K562 (cell line): ENCODE measurements at regions not wholly inside any gene's neighbourhood (a gene's known extent, or its start where the extent isn't known, plus 50 kb on each side); places are given as distances from the start of the nearest gene placed in this dataset.

Experiments
- ATAC-seq: fragments of 200-7000 bp; cut with Tn5 transposase; 3 replicates; pipeline ENCODE4 v1.9.1; 2020; ENCODE audit warnings: moderate library complexity
- BruUV-seq: library from RNA; stranded (reverse); fragments of 400-500 nt; replicated peaks from 2 replicates; lab custom pipeline; 2021; lab: Mats Ljungman, UMichigan
- CTCF ChIA-PET: fragments of 300-600 bp; formaldehyde crosslinking; extraction: SDS; loops from one replicate; lab custom pipeline; 2021; ENCODE audit warnings: low intra/inter-chr PET ratio; lab: Yijun Ruan, JAX
- POLR2A ChIA-PET: fragments of 300-600, 350-650 bp; sonication (Branson Sonifier 250); formaldehyde crosslinking; extraction: SDS; loops from one replicate; lab custom pipeline; 2021; ENCODE audit warnings: antibody characterized with exemption, inconsistent platforms; lab: Yijun Ruan, JAX
- DNase-seq, 4 experiments: peaks; one replicate each; pipeline versions ENCODE4 v3.0.0 to v3.0.0-alpha.2; 2011 to 2018; ENCODE audit warnings: low spot score in 3 of 4, mixed read lengths in 3 of 4; ENCODE audit errors: extremely low read depth in 1 of 4
- FAIRE-seq: peaks from 2 replicates; lab custom pipeline; 2011; peaks lifted over from hg19 to GRCh38; lab: Jason Lieb, UNC
- H2AFZ ChIP-seq: 2 replicates; pipeline ENCODE4 v1.6.0; 2011; ENCODE audit warnings: low read depth, low read length, control low read depth, inconsistent platforms
- H3K27ac ChIP-seq: fragments of 200-600 bp; 3 replicates; pipeline ENCODE4 v1.8.0; 2011; ENCODE audit warnings: low read depth, mild to moderate bottlenecking, control low read depth, inconsistent platforms, low read length, moderate library complexity, mixed read lengths; ENCODE audit errors: extremely low read depth
- H3K27me3 ChIP-seq, 2 experiments: fragments of 300-600 bp in 1 of 2; 2 replicates in 1 of 2; 3 replicates in 1 of 2; pipeline versions ENCODE4 v1.6.0 to v1.8.0; 2011; ENCODE audit warnings: inconsistent platforms in 2 of 2, low read length in 2 of 2, mild to moderate bottlenecking in 1 of 2, mixed read lengths in 1 of 2, moderate library complexity in 1 of 2; ENCODE audit not compliant: control insufficient read depth in 2 of 2, insufficient read depth in 2 of 2
- H3K36me3 ChIP-seq: fragments of 300-600 bp; 3 replicates; pipeline ENCODE4 v1.8.0; 2011; ENCODE audit warnings: mild to moderate bottlenecking, low read length, inconsistent platforms; ENCODE audit not compliant: control insufficient read depth, insufficient read depth
- H3K4me1 ChIP-seq, 2 experiments: fragments of 200-600 bp in 1 of 2; replicated peaks in 1 of 2; 2 replicates in 1 of 2; 3 replicates in 1 of 2; pipeline versions ENCODE4 v1.5.1 to v1.8.0; 2011; ENCODE audit warnings: inconsistent platforms in 2 of 2, low read length in 2 of 2, mild to moderate bottlenecking in 1 of 2, mixed read lengths in 1 of 2, moderate library complexity in 1 of 2; ENCODE audit not compliant: control insufficient read depth in 2 of 2, insufficient read depth in 2 of 2
- H3K4me2 ChIP-seq: 2 replicates; pipeline ENCODE4 v1.6.1; 2011; ENCODE audit warnings: low read length, control low read depth, inconsistent platforms, mixed read lengths; ENCODE audit not compliant: insufficient read depth
- H3K4me3 ChIP-seq: fragments of 200-600 bp; sonication (generic), shearing (Covaris generic); 2 replicates; pipeline ENCODE4 v1.5.1; 2016; ENCODE audit warnings: control low read depth, inconsistent platforms
- H3K79me2 ChIP-seq: fragments of 200-600 bp; 3 replicates; pipeline ENCODE4 v1.8.0; 2011; ENCODE audit warnings: low read length, inconsistent platforms; ENCODE audit not compliant: control insufficient read depth, insufficient read depth
- H3K9ac ChIP-seq, 2 experiments: 2 replicates each; pipeline versions ENCODE4 v1.6.0 to v1.6.1; 2011; ENCODE audit warnings: low read depth in 2 of 2, low read length in 2 of 2, control low read depth in 1 of 2, inconsistent platforms in 1 of 2, mild to moderate bottlenecking in 1 of 2, mixed read lengths in 1 of 2; ENCODE audit not compliant: insufficient read depth in 1 of 2
- H3K9me1 ChIP-seq: one replicate; pipeline ENCODE4 v1.6.0; 2011; ENCODE audit warnings: inconsistent platforms, mild to moderate bottlenecking, low read length, moderate library complexity; ENCODE audit not compliant: control insufficient read depth, insufficient read depth
- H3K9me3 ChIP-seq: replicated peaks from 2 replicates; pipeline ENCODE4 v1.5.1; 2011; ENCODE audit warnings: low read depth, low read length, inconsistent platforms; ENCODE audit not compliant: control insufficient read depth, insufficient read depth
- H4K20me1 ChIP-seq: replicated peaks from 2 replicates; pipeline ENCODE4 v1.6.1; 2011; ENCODE audit warnings: low read length, inconsistent platforms, mixed read lengths; ENCODE audit not compliant: control insufficient read depth, insufficient read depth
- ASH1L ChIP-seq: fragments of 450-650 bp; IDR thresholded peaks from 2 replicates; pipeline ENCODE4 v1.6.1; 2018; ENCODE audit warnings: borderline replicate concordance, mild to moderate bottlenecking, low read depth; ENCODE audit not compliant: partially characterized antibody
- NEUROD1 ChIP-seq: fragments of 150-350 bp; IDR thresholded peaks from 2 replicates; pipeline ENCODE4 v1.6.1; 2014; ENCODE audit warnings: borderline replicate concordance, low read length, low read depth; ENCODE audit not compliant: partially characterized antibody
- SMARCB1 ChIP-seq: IDR thresholded peaks from 2 replicates; pipeline ENCODE4 v1.6.1; 2011; ENCODE audit warnings: improper control_type of control experiment, low read depth; ENCODE audit not compliant: insufficient read length
- WGBS: fragments of 100-300 bp; shearing (Covaris generic); methylation state at CpG from one replicate; pipeline ENCODE4 v1.1.6; 2016; ENCODE audit warnings: low coverage, mixed read lengths; ENCODE audit not compliant: insufficient coverage; ENCODE audit errors: missing lambda C conversion rate; 5-methylcytosine and 5-hydroxymethylcytosine counted together
- in situ Hi-C: fragments of 300-500 bp; cut with MboI; formaldehyde crosslinking; loops from 4 replicates; pipeline ENCODE4 v1.15.0; 2018; ENCODE audit warnings: inconsistent platforms, mixed read lengths
- intact Hi-C: fragments of 100-400 bp; cut with micrococcal nuclease; formaldehyde crosslinking; loops from 2 replicates; pipeline ENCODE4 v1.14.2; 2022
- TF ChIP-seq, protein P1 (sequence below): sonication (generic); formaldehyde crosslinking; IDR thresholded peaks from 2 replicates; pipeline ENCODE4 v1.8.1; 2022; ENCODE audit warnings: missing genetic modification reagents
- TF ChIP-seq, protein P2 (sequence below): fragments of 450-650 bp; IDR thresholded peaks from 2 replicates; pipeline ENCODE4 v1.6.1; 2016; ENCODE audit warnings: low read depth, mild to moderate bottlenecking, moderate library complexity
- TF ChIP-seq, protein P3 (sequence below): sonication (generic); formaldehyde crosslinking; IDR thresholded peaks from 2 replicates; pipeline ENCODE4 v1.4.0; 2020; ENCODE audit warnings: mild to moderate bottlenecking, missing genetic modification reagents

DNA sequence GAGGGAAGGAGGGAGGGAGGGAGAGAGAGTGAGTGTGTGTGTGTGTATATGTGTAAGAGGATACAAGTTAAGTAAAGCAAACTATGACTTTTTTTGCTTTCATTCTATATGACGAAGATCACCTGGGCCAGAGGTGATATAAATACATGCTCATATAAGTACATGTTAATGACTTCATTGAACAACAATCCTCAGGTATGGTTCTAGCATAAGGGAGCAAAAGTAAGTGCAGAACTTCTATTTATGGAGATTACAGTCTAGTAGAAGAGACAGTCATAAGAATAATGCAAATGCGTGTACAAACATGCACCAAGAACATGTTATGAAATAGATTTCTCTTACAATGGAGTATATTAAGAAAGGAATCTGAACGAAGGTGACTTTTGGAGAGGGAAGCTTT, 1804.0 kb downstream of the MAT2B start (continued):
- TF ChIP-seq, protein P1, sequence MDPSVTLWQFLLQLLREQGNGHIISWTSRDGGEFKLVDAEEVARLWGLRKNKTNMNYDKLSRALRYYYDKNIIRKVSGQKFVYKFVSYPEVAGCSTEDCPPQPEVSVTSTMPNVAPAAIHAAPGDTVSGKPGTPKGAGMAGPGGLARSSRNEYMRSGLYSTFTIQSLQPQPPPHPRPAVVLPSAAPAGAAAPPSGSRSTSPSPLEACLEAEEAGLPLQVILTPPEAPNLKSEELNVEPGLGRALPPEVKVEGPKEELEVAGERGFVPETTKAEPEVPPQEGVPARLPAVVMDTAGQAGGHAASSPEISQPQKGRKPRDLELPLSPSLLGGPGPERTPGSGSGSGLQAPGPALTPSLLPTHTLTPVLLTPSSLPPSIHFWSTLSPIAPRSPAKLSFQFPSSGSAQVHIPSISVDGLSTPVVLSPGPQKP: no peak

DNA sequence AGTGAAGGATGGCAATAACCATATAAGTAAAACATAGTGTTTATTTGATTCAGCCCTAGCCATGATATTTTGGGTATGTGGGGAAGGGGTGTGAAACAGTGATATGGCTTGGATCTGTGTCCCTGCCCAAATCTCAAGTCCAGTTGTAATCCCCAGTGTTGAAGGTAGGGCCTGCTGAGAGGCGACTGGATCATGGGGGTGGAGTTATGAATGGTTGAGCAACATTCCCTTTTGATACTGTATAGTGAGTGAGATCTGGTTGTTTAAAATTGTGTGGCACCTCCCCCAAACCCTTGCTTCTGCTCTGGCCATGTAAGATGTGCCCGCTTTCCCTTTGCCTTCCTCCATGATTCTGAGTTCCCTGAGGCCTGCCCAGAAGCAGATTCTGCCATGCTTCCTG, 1804.6 kb downstream of the MAT2B start:
- Histone ChIP-seq H3K79me2 (no peaks in the 10 kb centered on the region), H3K36me3 (no peaks in the 10 kb centered on the region), H3K27ac (no peak overlapping the region), H3K9ac (no peak overlapping the region), H2AFZ (no peak overlapping the region), H3K4me3 (no peak overlapping the region), H3K27me3 (no peaks in the 10 kb centered on the region)
- FAIRE-seq (no peak), ATAC-seq (no peak)
- POLR2A ChIA-PET: no interaction called here
- in situ Hi-C loops: no loop called here
- intact Hi-C loops: no loop called here
- TF ChIP-seq, protein P2, sequence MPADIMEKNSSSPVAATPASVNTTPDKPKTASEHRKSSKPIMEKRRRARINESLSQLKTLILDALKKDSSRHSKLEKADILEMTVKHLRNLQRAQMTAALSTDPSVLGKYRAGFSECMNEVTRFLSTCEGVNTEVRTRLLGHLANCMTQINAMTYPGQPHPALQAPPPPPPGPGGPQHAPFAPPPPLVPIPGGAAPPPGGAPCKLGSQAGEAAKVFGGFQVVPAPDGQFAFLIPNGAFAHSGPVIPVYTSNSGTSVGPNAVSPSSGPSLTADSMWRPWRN: no peak
- no peak for TF ChIP-seq ASH1L
- TF ChIP-seq NEUROD1: no peak
- no peak for TF ChIP-seq SMARCB1
- TF ChIP-seq, protein P3, sequence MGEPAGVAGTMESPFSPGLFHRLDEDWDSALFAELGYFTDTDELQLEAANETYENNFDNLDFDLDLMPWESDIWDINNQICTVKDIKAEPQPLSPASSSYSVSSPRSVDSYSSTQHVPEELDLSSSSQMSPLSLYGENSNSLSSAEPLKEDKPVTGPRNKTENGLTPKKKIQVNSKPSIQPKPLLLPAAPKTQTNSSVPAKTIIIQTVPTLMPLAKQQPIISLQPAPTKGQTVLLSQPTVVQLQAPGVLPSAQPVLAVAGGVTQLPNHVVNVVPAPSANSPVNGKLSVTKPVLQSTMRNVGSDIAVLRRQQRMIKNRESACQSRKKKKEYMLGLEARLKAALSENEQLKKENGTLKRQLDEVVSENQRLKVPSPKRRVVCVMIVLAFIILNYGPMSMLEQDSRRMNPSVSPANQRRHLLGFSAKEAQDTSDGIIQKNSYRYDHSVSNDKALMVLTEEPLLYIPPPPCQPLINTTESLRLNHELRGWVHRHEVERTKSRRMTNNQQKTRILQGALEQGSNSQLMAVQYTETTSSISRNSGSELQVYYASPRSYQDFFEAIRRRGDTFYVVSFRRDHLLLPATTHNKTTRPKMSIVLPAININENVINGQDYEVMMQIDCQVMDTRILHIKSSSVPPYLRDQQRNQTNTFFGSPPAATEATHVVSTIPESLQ (CRISPR knock-in tag): no peak
- TF ChIP-seq, all 486 proteins: peak for 0
- no peak overlapping the region for H3K4me2 ChIP-seq
- H4K20me1 ChIP-seq: no peaks in the 10 kb centered on the region
- WGBS: 0% methylated on average over 2 of the region's 2 CpGs
- H3K9me3 ChIP-seq: no peaks in the 10 kb centered on the region
- no peak for DNase-seq
- no TSS peak for BruUV-seq
- CTCF ChIA-PET: no interaction called here
- no peaks in the 10 kb centered on the region for H3K4me1 ChIP-seq
- H3K9me1 ChIP-seq: no peaks in the 10 kb centered on the region
